Dedifferentiated amniotic fluid mesenchymal stem cell (primary cell): ENCODE measurements at regions not wholly inside any gene's neighbourhood (a gene's known extent, or its start where the extent isn't known, plus 50 kb on each side); places are given as distances from the start of the nearest gene placed in this dataset.

ENCODE experiments used
- DNase-seq: peaks from one replicate; pipeline ENCODE4 v3.0.0-alpha.2; 2016; ENCODE audit errors: extremely low spot score

GRCh38 chr15:35769656-35770055 is 223.7 kb upstream of the DPH6 start:
- no peak for DNase-seq

GRCh38 chr15:35771746-35772442 is 225.9 kb upstream of the DPH6 start:
- DNase-seq: no peak

- no peak for DNase-seq
Observed at GRCh38 chr15:35774653-35775052, 228.7 kb upstream of the DPH6 start.

GRCh38 chr15:35775471-35775870 is 229.5 kb upstream of the DPH6 start:
- no peak for DNase-seq

GRCh38 chr15:35777061-35777460 is 231.1 kb upstream of the DPH6 start:
- no peak for DNase-seq

- no peak for DNase-seq
Observed at GRCh38 chr15:35783203-35783602, 237.2 kb upstream of the DPH6 start.

- DNase-seq: no peak
Observed at GRCh38 chr15:35784745-35785144, 238.8 kb upstream of the DPH6 start.

GRCh38 chr15:35810007-35810406 is 264.0 kb upstream of the DPH6 start:
- DNase-seq: no peak

- no peak for DNase-seq
Observed at GRCh38 chr15:35813573-35813972, 267.6 kb upstream of the DPH6 start.

GRCh38 chr15:35818846-35819245 is 272.9 kb upstream of the DPH6 start:
- no peak for DNase-seq

GRCh38 chr15:35822153-35822552 is 276.2 kb upstream of the DPH6 start:
- DNase-seq: no peak

GRCh38 chr15:35827141-35827540 is 281.2 kb upstream of the DPH6 start:
- DNase-seq: peak; percentile 32

- DNase-seq: peak; percentile 19
Observed at GRCh38 chr15:35827911-35828310, 281.9 kb upstream of the DPH6 start.

GRCh38 chr15:35833581-35833980 is 287.6 kb upstream of the DPH6 start:
- no peak for DNase-seq

- no peak for DNase-seq
Observed at GRCh38 chr15:35834216-35834830, 288.4 kb upstream of the DPH6 start.

- no peak for DNase-seq
Observed at GRCh38 chr15:35834866-35835265, 288.9 kb upstream of the DPH6 start.

- no peak for DNase-seq
Observed at GRCh38 chr15:35838424-35839111, 292.6 kb upstream of the DPH6 start.

- DNase-seq: no peak
Observed at GRCh38 chr15:35842631-35843030, 296.7 kb upstream of the DPH6 start.

GRCh38 chr15:35843498-35843897 is 297.5 kb upstream of the DPH6 start:
- DNase-seq: no peak

- no peak for DNase-seq
Observed at GRCh38 chr15:35850284-35850683, 304.3 kb upstream of the DPH6 start.

GRCh38 chr15:35851491-35851890 is 305.5 kb upstream of the DPH6 start:
- no peak for DNase-seq

GRCh38 chr15:35852818-35853624 is 307.1 kb upstream of the DPH6 start:
- no peak for DNase-seq
